ENCODE measurements at regions not wholly inside any gene's neighbourhood (a gene's known extent, or its start where the extent isn't known, plus 50 kb on each side); places are given as distances from the start of the nearest gene placed in this dataset.

DNA sequence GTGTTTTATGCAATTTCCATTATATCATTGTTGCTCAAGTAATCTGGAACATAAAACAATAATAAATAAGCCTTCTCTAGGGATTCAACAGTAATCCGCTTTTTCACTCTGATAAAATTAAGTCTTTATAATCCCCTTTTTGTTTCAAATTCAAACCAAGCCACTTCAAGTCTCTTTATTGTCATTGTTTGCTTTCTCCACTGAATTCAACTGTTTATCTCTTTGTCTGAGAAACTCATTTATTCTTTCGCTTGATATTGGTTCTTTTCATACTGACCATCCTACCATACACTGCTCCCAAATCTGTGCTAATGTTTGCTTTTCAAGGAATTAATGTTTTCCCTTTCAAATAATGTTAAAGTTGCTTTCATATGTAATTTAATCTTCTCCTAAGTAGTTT lies 550.4 kb upstream of the PCDH15 start:
- TF ChIP-seq CTCF (IDR thresholded peaks at IDR 0.05; ENCODE audit: poor library complexity, severe bottlenecking) (no peak), RAD21 (conservative IDR thresholded peaks at IDR 0.05) (no peak), POLR2AphosphoS5 (IDR thresholded peaks at IDR 0.05) (no peak), EZH2 (IDR thresholded peaks at IDR 0.05; ENCODE audit: borderline replicate concordance, insufficient read depth, low read length, poor library complexity, severe bottlenecking) (no peak), TAF1 (IDR thresholded peaks at IDR 0.05; ENCODE audit: low read depth) (no peak)

Measured in neural cell (in vitro differentiated cells).